Peyer's patch (tissue), 4 donors: ENCODE measurements at regions not wholly inside any gene's neighbourhood (a gene's known extent, or its start where the extent isn't known, plus 50 kb on each side); places are given as distances from the start of the nearest gene placed in this dataset.
A peak's percentile ranks its signal among the peaks of the same experiment; 100 is the strongest.

Experiments
- DNase-seq, 3 donors: peaks; one replicate each; pipeline ENCODE4 v3.0.0-alpha.2; 2017 to 2019
- H3K27ac ChIP-seq, 4 donors: fragments of 200-600 bp; sonication (generic); one replicate each; pipeline ENCODE4 v1.5.1; 2016 to 2019
- H3K27me3 ChIP-seq, 2 donors: fragments of 200-600 bp; sonication (generic); one replicate each; pipeline ENCODE4 v1.5.1; 2019
- H3K36me3 ChIP-seq, 3 donors: fragments of 200-600 bp; sonication (generic); one replicate each; pipeline ENCODE4 v1.5.1; 2016 to 2019
- H3K4me1 ChIP-seq, 4 donors: fragments of 200-600 bp; sonication (generic); one replicate each; pipeline ENCODE4 v1.5.1; 2016 to 2019
- H3K4me3 ChIP-seq, 4 donors: fragments of 200-600 bp; sonication (generic); 1 replicate in 3 of 4; 2 replicates in 1 of 4; pipeline ENCODE4 v1.5.1; 2016 to 2019; ENCODE audit warnings: mild to moderate bottlenecking in 1 of 4
- H3K9me3 ChIP-seq, 4 donors: fragments of 200-600 bp; sonication (generic); one replicate each; pipeline ENCODE4 v1.5.1; 2016 to 2019; ENCODE audit warnings: mild to moderate bottlenecking in 1 of 4
- CTCF ChIP-seq, 6 experiments: fragments of 450-650 bp in 4 of 6; fragments of 200-600 bp in 2 of 6; sonication (generic) in 1 of 6; IDR thresholded peaks; one replicate each; pipeline ENCODE4 v1.5.1; 2017 to 2019; ENCODE audit warnings: antibody characterized with exemption in 6 of 6, mild to moderate bottlenecking in 3 of 6, moderate library complexity in 1 of 6
- POLR2A ChIP-seq, 2 donors: fragments of 450-650 bp; IDR thresholded peaks; one replicate each; pipeline ENCODE4 v1.5.1; 2017; ENCODE audit warnings: antibody characterized with exemption in 2 of 2, mild to moderate bottlenecking in 2 of 2, moderate library complexity in 2 of 2

- Histone ChIP-seq H3K4me3 (peak overlapping the region in 1 of 4 donors; percentile 7), H3K27me3 (no peaks in the 10 kb centered on the region), H3K4me1 (peaks cover 0 to 34% (median 3%) of the 10 kb centered on the region in 4 donors), H3K36me3 (peaks cover 0 to 32% (median 0%) of the 10 kb centered on the region in 3 donors), H3K9me3 (no peaks in the 10 kb centered on the region), H3K27ac (peak overlapping the region in 1 of 4 donors; percentile 18)
- TF ChIP-seq POLR2A (IDR thresholded peaks at IDR 0.05) (no peak), CTCF (IDR thresholded peaks at IDR 0.05) (no peak)
- DNase-seq = peak in 1 of 3 donors; percentile 41
Measured at GRCh38 chr20:19937218-19937617, 79.9 kb upstream of the NAA20 start.

- H3K27me3 ChIP-seq = no peaks in the 10 kb centered on the region
- H3K27ac ChIP-seq = peak overlapping the region in 1 of 4 donors; percentile 18
- no peak for DNase-seq
- H3K4me3 ChIP-seq = no peak overlapping the region
- TF ChIP-seq CTCF (IDR thresholded peaks at IDR 0.05) = no peak
- no peak for TF ChIP-seq POLR2A (IDR thresholded peaks at IDR 0.05)
- H3K9me3 ChIP-seq = no peaks in the 10 kb centered on the region
- H3K36me3 ChIP-seq = peaks cover 0 to 32% (median 0%) of the 10 kb centered on the region in 3 donors
- H3K4me1 ChIP-seq = peaks cover 0 to 28% (median 3%) of the 10 kb centered on the region in 4 donors
Measured at GRCh38 chr20:19937651-19938420, 79.3 kb upstream of the NAA20 start.

- Histone ChIP-seq H3K27ac (no peak overlapping the region), H3K9me3 (no peaks in the 10 kb centered on the region)
Measured at GRCh38 chr20:19938421-19939090, 78.6 kb upstream of the NAA20 start.

GRCh38 chr20:19940988-19941460 is 76.1 kb upstream of the NAA20 start:
- Histone ChIP-seq H3K4me3 (no peak overlapping the region), H3K4me1 (peaks cover 0 to 26% (median 3%) of the 10 kb centered on the region in 4 donors), H3K27me3 (no peaks in the 10 kb centered on the region), H3K9me3 (no peaks in the 10 kb centered on the region), H3K36me3 (peaks cover 0 to 34% (median 0%) of the 10 kb centered on the region in 3 donors), H3K27ac (no peak overlapping the region)
- TF ChIP-seq CTCF (IDR thresholded peaks at IDR 0.05) (no peak), POLR2A (IDR thresholded peaks at IDR 0.05) (no peak)
- no peak for DNase-seq

More at GRCh38 chr20:19938421-19939090, 78.6 kb upstream of the NAA20 start:
- peaks cover 0 to 32% (median 0%) of the 10 kb centered on the region in 3 donors for H3K36me3 ChIP-seq
- TF ChIP-seq POLR2A (IDR thresholded peaks at IDR 0.05) (no peak), CTCF (IDR thresholded peaks at IDR 0.05) (no peak)
- H3K4me3 ChIP-seq = no peak overlapping the region
- peaks cover 0 to 25% (median 3%) of the 10 kb centered on the region in 4 donors for H3K4me1 ChIP-seq
- no peaks in the 10 kb centered on the region for H3K27me3 ChIP-seq
- no peak for DNase-seq

GRCh38 chr20:19942611-19943010 is 74.6 kb upstream of the NAA20 start:
- Histone ChIP-seq H3K9me3 (no peaks in the 10 kb centered on the region), H3K27me3 (no peaks in the 10 kb centered on the region), H3K27ac (peak overlapping the region in 2 of 4 donors; percentile 12 to 41), H3K4me1 (peaks cover 0 to 27% (median 2%) of the 10 kb centered on the region in 4 donors), H3K4me3 (no peak overlapping the region), H3K36me3 (peaks cover 0 to 39% (median 0%) of the 10 kb centered on the region in 3 donors)
- no peak for TF ChIP-seq POLR2A (IDR thresholded peaks at IDR 0.05)
- TF ChIP-seq CTCF (IDR thresholded peaks at IDR 0.05) = no peak
- DNase-seq = no peak
